ENCODE measurements at regions not wholly inside any gene's neighbourhood (a gene's known extent, or its start where the extent isn't known, plus 50 kb on each side); places are given as distances from the start of the nearest gene placed in this dataset.
"Not testable (repeated sequence)": the region's sequence is repeated elsewhere in the genome, so short reads cannot be mapped to it uniquely, and the experiment has no call there.

DNA sequence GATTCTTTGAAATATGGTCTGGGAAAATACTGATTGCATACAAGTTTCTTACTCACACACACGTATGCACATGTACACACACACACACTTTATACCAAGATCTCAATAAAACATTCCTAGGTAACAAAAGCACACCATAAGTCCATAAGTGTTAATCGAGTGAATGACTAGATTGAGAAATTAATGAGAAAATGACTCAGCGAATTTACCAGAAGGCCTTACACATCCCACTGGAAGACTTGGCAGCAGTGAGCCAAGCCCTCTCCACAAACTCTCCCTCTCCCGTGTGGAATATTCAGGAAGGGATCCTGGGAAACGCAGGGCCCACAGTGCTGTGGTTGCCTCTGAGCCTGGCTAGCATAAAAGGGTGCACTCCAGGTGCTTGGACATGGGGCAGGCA, 227.2 kb downstream of the LY86 start:
- DNase-seq, result no peak

DNA sequence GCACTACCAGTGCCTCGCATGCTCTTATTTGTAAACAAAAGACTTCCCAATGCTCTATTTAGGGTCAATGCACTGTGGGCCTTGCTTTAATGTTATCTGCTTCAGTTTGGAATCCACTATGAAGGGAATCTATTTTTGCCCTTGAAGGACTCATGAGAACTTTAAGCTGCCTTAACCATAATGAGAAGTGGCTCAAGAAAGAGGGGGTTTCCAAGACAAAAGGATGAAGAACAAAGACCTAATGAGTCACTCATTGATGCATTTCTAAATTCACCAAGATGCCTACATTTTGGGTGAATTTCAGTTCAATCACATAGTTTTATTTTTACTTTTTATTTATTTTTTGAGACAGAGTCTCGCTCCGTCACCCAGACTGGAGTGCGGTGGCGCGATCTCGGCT, 228.2 kb downstream of the LY86 start:
- DNase-seq, result no peak

DNA sequence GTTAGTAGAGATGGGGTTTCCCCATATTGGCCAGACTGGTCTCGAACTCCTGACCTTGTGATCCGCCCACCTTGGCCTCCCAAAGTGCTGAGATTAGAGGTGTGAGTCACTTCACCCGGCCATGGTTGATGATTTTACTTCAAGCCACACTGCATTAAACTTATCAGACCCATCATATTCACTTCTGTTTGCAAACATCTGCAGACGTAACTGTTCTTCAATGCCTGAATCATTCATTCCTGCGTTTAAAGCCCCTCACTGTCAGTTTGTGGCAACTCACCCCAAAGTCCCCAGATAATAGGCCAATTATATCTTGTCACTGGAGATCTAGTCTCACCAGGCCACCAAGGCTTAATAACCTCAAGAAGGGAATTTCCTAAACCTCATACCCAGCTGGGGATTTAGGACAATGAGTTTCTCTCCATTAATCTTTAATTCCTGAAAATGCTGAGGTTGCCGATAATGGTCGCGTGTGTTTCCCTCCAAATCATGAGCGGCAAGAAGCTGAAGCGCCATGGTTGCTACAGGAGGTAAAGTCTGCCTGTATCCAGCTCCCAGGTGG, 229.6 kb downstream of the LY86 start:
- no peak for DNase-seq

DNA sequence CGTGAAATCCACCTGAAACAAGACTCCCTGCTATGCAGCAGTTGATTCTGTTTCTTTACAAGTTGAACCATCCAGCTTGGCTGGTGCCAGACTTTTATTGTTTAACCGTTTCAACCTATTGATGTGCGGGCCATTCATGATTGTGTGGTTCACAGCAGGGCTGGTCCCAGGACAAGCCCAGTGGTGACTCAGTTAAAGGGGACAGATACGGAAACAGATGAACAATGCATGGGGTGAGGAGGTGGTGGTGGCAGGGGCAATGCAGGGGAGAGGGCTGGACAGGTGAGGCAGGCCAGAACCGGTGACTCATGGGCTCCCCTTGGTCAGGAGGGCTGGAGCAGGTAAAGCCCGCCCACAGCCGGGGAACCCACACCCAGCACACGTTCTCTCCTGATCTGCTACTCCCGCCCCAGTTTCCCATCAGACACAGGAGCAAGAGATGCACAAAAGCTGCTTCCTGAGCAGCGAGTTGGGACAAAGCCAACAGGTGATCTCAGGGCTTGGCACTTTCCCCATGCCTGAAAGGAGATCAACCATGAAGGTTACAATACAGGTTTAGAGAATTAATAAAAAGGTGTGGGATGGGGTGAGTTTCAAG, 232.2 kb downstream of the LY86 start:
- DNase-seq, result no peak

DNA sequence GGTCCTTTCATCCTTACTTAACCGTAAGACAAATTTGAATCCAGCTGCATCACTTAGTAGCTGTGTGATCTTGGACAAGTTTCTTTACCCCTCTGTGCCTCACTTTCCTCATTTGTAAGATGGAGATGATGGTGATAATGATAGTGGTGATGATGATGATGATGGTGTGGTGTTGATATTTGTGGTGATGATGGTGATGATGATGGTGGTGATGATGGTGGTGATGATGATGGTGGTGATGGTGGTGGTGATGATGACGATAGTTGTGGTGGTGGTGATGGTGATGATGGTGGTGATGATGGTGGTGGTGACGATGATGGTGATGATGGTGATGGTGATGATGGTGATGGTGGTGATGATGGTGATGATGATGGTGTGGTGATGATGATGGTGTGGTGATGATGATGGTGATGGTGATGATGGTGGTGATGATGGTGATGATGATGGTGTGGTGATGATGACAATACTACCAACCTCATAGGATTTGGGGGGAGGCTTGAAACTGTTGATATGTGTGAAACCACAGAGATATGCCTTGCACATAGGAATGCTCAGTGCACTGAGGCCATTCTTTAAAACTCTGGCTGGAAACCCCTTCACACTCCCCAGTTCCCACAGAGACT, 233.2 kb downstream of the LY86 start:
- DNase-seq, result no peak

DNA sequence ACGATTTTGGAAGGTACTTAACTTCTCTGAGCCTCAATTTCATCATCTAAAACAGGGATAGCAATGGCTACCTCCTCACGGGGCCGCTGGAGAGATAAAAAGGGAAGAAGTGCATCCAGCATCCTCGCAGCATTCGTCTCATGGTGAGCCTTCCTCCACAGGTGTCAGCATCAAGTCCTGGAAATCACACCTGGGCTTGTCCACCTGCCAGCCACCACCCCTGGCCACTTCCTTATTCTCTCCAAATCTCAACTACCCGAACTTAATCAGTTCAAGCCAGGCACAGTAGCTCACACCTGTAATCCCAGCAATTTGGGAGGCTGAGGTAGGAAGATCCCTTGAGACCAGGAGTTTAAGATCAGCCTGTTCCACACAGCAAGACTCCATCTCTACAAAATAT, 234.5 kb downstream of the LY86 start:
- no peak for DNase-seq

DNA sequence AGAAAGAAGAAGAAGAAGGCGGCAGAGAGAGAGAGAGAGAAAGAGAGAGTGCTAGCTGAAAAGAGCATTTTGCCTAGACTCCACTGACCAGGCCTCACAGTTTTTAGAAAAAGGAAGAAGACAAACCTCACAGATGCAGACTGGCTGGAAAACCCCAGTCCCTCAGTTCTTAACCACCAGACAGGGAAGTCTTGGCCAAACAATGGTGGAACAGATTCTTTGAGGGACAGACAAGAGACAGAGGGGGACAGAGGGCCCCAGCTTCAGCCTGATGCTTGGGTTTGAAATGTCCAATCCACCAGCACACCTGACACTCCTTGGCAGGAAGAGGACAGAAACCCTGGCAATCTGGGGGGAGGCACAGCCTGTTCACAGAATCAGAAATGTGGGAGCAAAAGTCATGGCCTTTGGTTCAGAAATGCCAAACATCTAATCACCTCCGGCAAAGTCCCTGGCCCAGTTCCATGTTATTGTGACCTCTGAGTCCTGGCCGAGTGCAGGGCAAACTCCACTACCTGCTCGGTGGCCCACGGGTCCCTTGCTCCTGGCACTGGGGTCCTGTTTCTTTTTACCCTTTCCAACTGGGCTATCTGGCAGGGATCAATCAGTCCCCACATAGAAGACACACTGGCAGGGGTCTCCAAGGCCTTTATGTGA, 235.2 kb downstream of the LY86 start:
- DNase-seq, result no peak

DNA sequence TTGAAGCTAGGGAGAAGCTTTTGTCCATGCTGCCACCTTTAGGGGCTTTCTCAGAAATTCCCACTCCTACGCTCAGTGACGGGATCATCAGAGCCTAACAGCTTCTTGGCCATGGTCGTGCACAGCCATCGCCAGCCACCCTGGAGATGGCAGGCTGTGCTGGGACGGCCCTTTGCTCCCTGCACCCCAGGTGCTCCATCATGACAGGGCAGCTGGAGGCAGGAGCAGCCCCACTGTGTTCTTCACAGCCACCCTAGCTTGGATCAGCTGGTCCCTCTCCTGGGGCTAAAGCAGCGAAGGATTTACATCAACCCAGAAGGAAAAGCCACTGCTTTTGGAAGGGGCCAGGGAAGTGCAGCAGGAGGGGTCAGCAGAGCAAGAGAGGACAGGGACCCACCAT, 235.9 kb downstream of the LY86 start:
- DNase-seq, result no peak

DNA sequence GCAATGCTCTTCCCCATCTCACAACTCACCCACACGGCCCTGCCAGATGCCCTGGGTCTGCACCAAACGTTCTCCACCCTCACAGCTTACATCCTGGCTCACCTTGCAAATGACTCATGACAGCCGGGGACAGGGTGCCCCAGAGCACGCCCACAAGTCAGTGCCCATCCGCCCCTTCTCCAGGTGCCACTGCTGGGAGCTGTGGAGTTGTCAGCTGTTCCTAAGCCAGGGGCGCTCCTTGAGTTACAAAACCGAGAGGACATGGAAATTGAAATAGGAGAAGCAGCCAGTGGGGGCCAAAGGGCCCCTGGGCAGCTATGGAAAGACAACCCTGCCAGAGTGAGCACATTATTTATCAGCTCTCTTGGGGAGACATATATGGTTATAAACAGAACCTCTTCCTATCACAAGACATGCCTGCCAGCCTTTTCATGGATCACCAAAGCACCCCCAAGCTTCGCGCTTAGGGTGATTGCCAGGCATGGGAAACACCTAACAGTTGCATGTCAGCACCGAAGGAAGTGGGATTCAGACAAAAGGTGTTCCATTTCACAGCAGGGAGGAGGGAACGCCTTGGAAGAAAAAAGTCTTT, 236.8 kb downstream of the LY86 start:
- DNase-seq, result peak; percentile 12 to 68

DNA sequence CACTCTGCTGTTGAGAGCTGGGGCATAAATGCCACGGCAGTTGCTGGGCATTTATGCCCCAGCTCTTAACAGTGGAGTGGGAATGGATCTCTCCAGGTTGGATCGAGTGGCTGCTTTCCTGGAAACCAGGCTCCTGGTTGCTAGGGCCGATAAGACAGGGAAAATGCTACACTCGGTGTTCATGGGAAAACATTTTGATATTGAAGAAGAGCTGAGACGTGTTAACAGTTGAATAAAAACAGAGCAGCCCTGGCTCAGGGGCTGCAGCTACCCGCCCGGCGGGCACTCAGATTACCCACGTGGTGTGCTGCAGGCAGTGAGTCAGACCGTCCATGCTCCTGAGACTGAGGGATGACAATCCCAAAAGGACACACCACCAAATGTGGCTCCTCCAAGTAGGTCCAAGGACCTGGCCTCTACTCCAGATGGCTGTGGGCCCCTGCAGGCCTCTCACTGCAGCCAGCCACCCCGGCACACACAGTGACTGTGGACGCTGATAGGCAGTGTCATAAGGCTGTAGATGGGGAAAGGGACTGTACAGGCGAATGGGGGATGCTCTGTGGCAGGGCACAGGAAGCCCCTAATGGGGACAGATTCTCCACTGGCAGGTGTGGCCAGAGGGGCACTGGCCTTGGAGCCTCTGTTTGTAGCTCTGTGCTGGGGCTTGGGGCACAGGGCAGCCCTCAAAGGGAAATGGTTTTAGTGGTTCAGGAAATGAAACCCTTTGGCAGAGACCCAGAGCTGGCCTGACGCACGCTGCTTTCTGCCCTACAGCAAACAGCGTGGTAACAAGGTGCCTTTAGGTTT, 237.8 kb downstream of the LY86 start:
- peak in 1 of 2 experiments; percentile 11 for DNase-seq

DNA sequence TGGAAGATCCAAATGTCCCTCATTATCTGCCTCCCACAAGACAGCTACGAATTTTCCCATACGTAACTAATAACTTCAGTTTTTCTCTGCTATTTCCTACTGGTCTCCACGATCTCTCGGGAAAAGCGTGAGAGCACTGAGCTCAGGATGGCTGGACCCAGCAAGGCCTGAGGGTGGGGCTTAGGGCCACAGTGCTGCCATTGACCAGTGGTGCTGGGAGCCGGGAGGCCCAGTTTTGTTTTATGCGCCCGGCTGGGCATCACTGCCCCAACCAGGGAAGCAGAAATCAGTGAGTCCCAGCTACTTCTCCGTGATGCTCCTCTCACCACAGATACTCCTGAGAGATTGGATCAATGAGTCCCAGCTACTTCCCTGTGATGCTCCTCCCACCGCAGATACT, 238.4 kb downstream of the LY86 start:
- DNase-seq, result no peak

DNA sequence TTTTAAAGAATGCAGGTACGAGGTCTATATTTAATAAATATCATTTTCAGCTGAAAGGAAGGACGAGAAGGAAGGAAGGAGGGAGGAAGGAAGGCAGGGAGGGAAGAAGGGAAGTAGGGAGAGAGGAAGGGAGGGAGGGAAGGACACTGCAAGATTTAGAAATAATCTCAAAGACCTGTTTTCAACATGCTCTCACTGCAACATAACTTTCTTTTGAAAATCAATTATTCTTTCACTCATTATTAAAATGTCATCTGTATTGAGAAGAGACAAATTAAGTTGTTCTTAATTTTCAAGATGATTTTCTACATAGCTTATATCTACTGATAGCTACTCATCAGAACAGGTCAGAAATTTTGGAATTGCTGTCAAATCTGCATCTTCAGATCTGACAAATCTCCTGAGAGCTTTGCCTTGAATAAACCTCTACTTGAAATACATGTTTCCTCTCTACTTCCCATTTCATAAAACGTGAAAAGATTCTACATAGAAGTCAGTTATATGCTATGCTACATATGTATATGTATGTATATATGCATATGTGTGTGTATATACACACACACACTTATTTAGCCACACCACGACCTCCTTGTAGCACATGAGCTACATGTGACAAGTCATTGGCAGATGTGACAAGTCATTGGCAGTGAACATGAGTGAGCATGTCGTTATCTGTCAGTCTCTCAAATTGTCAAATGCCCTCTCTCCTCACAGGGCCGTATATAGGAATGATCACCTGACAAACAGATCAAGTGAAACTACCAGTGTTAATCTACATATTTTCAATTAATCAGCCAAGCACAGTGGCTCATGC, 241.6 kb downstream of the LY86 start:
- no peak for DNase-seq

DNA sequence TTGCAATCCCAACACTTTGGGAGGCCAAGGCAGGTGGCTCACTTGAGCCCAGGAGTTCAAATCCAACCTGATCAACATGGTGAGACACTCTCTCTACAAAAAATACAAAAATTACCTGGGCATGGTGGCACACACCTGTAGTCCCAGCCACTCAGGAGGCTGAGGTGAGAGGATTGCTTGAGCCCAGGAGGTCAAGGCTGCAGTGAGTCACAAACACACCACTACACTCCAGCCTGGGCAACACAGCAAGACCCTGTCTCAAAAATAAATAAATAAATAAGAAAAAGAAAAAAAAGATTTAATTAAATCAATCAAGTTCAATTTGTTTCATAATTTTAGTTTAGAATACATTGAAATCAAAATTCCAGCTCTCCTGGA, 242.2 kb downstream of the LY86 start:
- DNase-seq, result not testable (repeated sequence)

DNA sequence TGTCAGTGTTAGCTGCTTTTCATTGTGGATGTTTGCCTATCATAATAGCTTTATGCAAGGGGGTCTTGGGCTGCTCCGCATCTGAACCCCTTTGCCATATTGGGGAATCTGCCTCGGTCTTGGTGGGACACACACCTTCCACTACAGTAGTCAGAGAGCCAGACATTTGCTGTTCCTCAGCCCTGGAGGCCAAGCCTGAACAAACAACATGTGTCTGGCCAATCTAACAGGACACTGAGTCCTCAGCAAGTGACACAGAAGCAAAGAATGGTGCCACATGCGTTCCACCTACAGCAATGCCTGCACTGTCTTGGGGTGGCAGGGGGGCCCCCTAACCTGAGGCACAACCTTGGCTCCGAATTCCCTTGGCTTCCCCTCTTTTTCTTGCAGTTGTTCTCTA, 243.9 kb downstream of the LY86 start:
- DNase-seq, result no peak

DNA sequence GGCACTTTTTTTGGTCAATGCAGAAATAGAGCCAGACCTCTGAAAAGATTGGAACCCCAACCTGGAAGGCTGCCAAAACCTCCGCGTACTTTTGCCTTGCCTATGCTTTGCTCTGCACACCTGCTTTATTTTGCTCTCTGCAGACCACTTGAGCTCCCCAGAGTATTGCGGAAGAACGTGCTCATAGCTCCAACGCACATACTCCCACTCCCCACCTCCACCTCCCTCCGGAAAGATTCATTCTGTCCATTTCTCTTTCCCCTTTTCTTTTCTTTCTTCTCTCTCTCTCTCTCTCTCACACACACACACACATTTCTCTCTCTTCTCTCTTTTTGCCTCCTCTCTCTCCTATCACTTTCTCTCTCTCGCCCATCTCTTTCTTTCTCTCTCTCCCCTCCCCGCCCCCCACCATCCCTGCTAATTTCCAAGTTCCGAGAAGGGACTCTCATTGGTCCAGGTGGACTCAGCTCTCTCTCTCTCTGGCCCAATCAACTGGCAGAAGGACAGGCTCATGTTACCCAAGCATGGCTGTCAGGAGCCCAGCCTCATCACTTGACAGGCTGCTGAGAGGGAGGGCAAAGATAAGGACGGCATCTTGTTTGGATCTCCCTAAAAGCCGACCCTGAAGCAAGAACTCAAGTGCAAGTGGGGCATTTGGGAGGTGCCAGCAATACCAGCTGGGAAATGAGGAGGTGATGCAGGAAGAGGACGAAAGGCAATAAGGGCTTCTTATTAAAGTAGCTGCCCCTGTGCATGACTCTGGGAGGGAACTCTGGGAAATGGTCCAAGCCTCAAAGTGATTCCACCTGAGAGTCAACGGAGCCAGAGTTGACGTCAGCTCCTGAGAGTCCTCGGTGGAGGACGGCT, 246.1 kb downstream of the LY86 start:
- DNase-seq, result no peak

DNA sequence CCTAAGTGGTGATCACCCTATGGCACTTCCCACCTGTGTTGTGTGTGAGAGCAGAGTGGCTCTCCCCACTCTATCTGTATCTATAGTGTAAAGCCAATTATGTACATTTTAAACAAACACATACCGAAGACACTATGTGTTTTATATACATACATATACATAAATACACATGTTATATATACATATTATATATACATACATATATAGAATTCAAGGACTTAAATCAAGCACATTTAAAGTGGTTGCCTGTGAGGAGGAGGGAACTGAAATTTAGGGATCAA, 246.6 kb downstream of the LY86 start:
- no peak for DNase-seq

DNA sequence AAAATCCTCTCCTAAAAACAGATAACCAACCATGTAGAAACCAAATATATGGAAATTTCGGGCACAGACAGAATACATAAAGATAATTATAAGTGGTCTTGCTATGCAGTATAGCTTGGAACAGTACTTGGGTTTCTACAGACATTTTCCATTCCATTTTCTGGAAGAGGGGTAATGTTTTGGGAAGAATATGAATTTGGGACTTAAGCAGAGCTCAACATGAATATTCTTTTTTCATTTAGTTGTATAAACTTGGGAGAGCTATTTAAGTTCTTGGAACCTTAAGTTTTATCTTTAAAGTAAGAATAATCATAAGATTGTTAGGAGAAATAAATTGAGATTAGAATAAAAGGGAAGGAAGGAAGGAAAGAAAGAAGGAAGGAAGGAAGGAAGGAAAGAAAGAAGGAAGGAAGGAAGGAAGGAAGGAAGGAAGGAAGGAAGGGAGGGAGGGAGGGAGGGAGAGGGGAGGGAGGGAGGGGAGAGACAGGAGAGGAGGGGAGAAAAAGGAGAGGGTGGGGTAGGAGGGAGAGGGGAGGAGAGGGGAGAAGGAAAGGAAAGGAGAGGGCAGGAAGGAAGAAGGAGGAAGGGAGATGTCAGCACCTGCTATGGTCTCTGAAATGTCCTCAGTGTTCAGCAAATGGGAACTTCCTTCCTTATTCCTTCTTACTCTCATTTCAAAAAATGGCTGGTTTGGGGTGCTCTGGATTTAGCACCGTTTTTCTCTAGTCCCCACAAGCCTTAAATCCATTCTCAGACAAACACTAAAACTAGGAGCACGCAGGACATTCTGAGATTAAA, 248.3 kb downstream of the LY86 start:
- no peak for DNase-seq

DNA sequence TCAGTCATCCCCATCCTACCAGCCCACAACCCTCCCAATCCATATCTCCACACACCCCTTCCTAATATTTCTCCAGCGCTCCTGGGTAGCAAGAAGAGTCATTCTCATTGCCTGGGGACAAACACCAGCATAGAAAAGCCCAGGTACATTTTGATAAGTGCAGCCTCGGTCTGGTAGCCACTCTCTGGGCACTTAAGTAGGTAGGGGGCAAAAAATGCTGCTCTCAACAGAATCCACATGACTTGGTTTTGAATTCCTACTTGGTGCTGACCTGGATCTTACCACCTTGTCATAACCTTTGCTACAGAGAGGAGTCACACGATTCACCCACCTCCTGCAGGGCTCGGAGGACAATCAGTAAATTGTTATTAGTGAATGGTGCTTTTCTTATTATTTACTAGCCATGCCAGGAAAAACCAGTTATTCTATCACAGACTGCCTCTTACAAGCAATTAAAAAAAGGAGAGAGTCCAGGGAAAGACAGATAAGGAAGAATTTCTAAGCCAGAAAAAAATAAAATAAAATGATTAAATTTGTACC, 249.1 kb downstream of the LY86 start:
- DNase-seq, result no peak

DNA sequence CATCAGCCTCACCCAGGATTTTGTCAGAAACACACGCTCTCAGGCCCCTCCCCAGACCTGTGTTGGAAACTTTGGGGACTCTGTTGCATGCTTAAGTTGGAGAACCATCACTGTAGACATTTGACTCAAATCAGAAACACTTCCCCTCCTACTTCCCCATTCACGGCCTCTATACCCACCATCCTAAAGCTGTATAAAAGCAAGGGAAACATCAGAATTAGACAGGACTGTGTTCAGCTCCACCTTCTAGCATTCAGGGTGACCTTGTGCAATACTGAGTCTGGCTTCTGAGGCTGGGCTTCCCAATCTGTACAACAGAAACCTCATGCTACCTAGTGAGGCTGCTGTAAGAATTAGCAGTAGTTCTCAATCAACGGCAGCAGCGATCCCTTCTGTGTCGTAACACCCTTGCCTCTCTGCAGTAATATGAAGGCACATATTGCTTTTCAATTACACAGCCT, 252.3 kb downstream of the LY86 start:
- no peak for DNase-seq

DNA sequence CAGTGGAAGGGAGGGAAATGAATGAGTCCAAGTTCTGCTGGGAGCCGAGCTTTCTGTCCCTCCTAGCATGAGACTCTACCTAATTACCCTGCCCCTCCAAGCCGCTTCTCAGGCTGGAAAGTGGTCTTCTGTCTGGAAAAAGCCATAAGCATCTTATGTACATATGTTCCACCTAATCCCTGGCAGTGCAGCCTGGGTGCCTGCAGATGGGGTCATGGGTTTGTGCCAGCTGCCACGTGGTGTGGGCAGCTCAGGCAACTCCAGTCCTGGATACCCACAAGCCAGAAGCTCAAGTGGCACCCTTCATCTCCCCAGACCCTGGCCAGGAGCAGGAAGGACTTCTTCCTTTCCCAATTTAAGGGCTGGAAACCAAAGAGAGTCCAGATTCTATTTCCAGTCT, 253.1 kb downstream of the LY86 start:
- no peak for DNase-seq

Measured in NCI-H526 (cell line).